ENCODE measurements at regions not wholly inside any gene's neighbourhood (a gene's known extent, or its start where the extent isn't known, plus 50 kb on each side); places are given as distances from the start of the nearest gene placed in this dataset.

GRCh38 chr4:36587909-36588472 lies 306.6 kb downstream of the DTHD1 start:
- H3K4me1 ChIP-seq: no peaks in the 10 kb centered on the region
- no peaks in the 10 kb centered on the region for H3K27me3 ChIP-seq
- DNase-seq: no peak
- no peak overlapping the region for H3K27ac ChIP-seq
- no peak for TF ChIP-seq POLR2A (IDR thresholded peaks at IDR 0.05)
- TF ChIP-seq CTCF (IDR thresholded peaks at IDR 0.05): no peak
- no peak for TF ChIP-seq POLR2AphosphoS5 (IDR thresholded peaks at IDR 0.05)
- no peak for TF ChIP-seq EP300 (IDR thresholded peaks at IDR 0.05)
- 86 to 94% (median 91%) methylated on average over 2 of the region's 2 CpGs for WGBS, 5 donors
- H3K4me3 ChIP-seq: no peak overlapping the region
- H3K36me3 ChIP-seq: no peaks in the 10 kb centered on the region
- intact Hi-C loops (cut with DNase I; ENCODE audit: low total_unique reads): no loop called here
- peaks cover 0 to 26% (median 8%) of the 10 kb centered on the region in 4 donors for H3K9me3 ChIP-seq

GRCh38 chr4:36590343-36590742 lies 308.9 kb downstream of the DTHD1 start:
- Histone ChIP-seq H3K27ac (no peak overlapping the region), H3K27me3 (no peaks in the 10 kb centered on the region), H3K9me3 (peaks cover 0 to 30% (median 11%) of the 10 kb centered on the region in 4 donors), H3K4me3 (no peak overlapping the region), H3K36me3 (no peaks in the 10 kb centered on the region), H3K4me1 (no peaks in the 10 kb centered on the region)
- no peak for TF ChIP-seq EP300 (IDR thresholded peaks at IDR 0.05)
- TF ChIP-seq CTCF (IDR thresholded peaks at IDR 0.05): no peak
- no peak for TF ChIP-seq POLR2A (IDR thresholded peaks at IDR 0.05)
- no peak for TF ChIP-seq POLR2AphosphoS5 (IDR thresholded peaks at IDR 0.05)
- DNase-seq: no peak
- intact Hi-C loops (cut with DNase I; ENCODE audit: low total_unique reads): no loop called here

GRCh38 chr4:36601864-36602495 lies 320.6 kb downstream of the DTHD1 start:
- intact Hi-C loops (cut with DNase I; ENCODE audit: low total_unique reads): no loop called here
- no peaks in the 10 kb centered on the region for H3K36me3 ChIP-seq
- no peak overlapping the region for H3K27ac ChIP-seq
- no peaks in the 10 kb centered on the region for H3K27me3 ChIP-seq
- DNase-seq: peak in 1 of 2 donors; percentile 3
- H3K4me3 ChIP-seq: no peak overlapping the region
- TF ChIP-seq CTCF (IDR thresholded peaks at IDR 0.05): no peak
- TF ChIP-seq POLR2AphosphoS5 (IDR thresholded peaks at IDR 0.05): no peak
- TF ChIP-seq POLR2A (IDR thresholded peaks at IDR 0.05): no peak
- no peak for TF ChIP-seq EP300 (IDR thresholded peaks at IDR 0.05)
- WGBS, 5 donors: 52 to 61% (median 59%) methylated on average over 3 of the region's 3 CpGs
- H3K9me3 ChIP-seq: no peaks in the 10 kb centered on the region
- no peaks in the 10 kb centered on the region for H3K4me1 ChIP-seq

GRCh38 chr4:36609661-36610060 lies 328.2 kb downstream of the DTHD1 start:
- WGBS, 5 donors: 29 to 62% (median 58%) methylated on average over 1 of the region's 1 CpG
- no peak for DNase-seq
- no peak overlapping the region for H3K27ac ChIP-seq
- intact Hi-C loops (cut with DNase I; ENCODE audit: low total_unique reads): no loop called here
- no peaks in the 10 kb centered on the region for H3K27me3 ChIP-seq
- peaks cover 0 to 15% (median 8%) of the 10 kb centered on the region in 4 donors for H3K9me3 ChIP-seq
- H3K4me1 ChIP-seq: no peaks in the 10 kb centered on the region
- H3K4me3 ChIP-seq: no peak overlapping the region
- TF ChIP-seq CTCF (IDR thresholded peaks at IDR 0.05): no peak
- no peak for TF ChIP-seq EP300 (IDR thresholded peaks at IDR 0.05)
- TF ChIP-seq POLR2AphosphoS5 (IDR thresholded peaks at IDR 0.05): no peak
- no peaks in the 10 kb centered on the region for H3K36me3 ChIP-seq

All from stomach (tissue), 8 donors.